Vagina (tissue), 2 donors: ENCODE measurements at regions not wholly inside any gene's neighbourhood (a gene's known extent, or its start where the extent isn't known, plus 50 kb on each side); places are given as distances from the start of the nearest gene placed in this dataset.

Experiments used
- CTCF ChIP-seq, 3 experiments: fragments of 450-650 bp in 2 of 3; fragments of 200-600 bp in 1 of 3; sonication (generic) in 1 of 3; IDR thresholded peaks; one replicate each; pipeline ENCODE4 v1.5.1; 2017 to 2019; ENCODE audit warnings: antibody characterized with exemption in 3 of 3, mild to moderate bottlenecking in 2 of 3, moderate library complexity in 2 of 3
- POLR2A ChIP-seq, 2 donors: fragments of 450-650 bp; IDR thresholded peaks; one replicate each; pipeline ENCODE4 v1.6.1; 2017; ENCODE audit warnings: antibody characterized with exemption in 2 of 2, mild to moderate bottlenecking in 2 of 2, moderate library complexity in 2 of 2

DNA sequence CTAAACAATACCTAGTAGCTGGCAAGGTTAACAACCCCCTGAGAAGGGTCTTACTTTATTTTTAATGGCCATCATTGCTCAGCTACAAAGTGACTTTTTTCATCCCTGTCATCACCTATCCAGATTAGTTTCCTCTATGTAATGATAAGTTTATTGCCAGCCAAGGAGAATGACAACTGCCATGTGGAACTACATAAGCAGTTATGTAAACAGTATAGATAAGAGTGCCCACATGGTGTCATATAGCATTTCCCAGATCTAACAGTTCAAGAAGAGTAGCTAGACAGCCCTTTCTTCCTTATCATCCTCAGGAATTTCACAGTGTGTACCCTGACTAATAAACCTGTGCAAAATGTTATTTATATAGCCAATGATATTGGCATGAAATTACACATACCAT, 240.2 kb upstream of the PIK3C3 start:
- no peak for TF ChIP-seq CTCF (IDR thresholded peaks at IDR 0.05)
- no peak for TF ChIP-seq POLR2A (IDR thresholded peaks at IDR 0.05)
